Suprapubic skin (tissue), 4 donors: ENCODE measurements at regions not wholly inside any gene's neighbourhood (a gene's known extent, or its start where the extent isn't known, plus 50 kb on each side); places are given as distances from the start of the nearest gene placed in this dataset.

ENCODE experiments used
- DNase-seq, 2 donors: peaks; one replicate each; pipeline ENCODE4 v3.0.0-alpha.2; 2019; ENCODE audit warnings: low spot score in 2 of 2
- H3K27ac ChIP-seq: fragments of 200-600 bp; sonication (generic); one replicate; pipeline ENCODE4 v1.5.1; 2019
- H3K27me3 ChIP-seq: fragments of 200-600 bp; sonication (generic); one replicate; pipeline ENCODE4 v1.5.1; 2019
- H3K36me3 ChIP-seq: fragments of 200-600 bp; sonication (generic); one replicate; pipeline ENCODE4 v1.5.1; 2019
- H3K4me1 ChIP-seq: fragments of 200-600 bp; sonication (generic); one replicate; pipeline ENCODE4 v1.5.1; 2019
- H3K4me3 ChIP-seq: fragments of 200-600 bp; sonication (generic); one replicate; pipeline ENCODE4 v1.5.1; 2019; ENCODE audit warnings: mild to moderate bottlenecking
- H3K9me3 ChIP-seq: fragments of 200-600 bp; sonication (generic); one replicate; pipeline ENCODE4 v1.5.1; 2019
- EP300 ChIP-seq: sonication (generic); formaldehyde crosslinking; IDR thresholded peaks from one replicate; pipeline ENCODE4 v1.6.1; 2017; ENCODE audit warnings: antibody characterized with exemption
- POLR2A ChIP-seq, 2 donors: fragments of 450-650 bp; IDR thresholded peaks; one replicate each; pipeline ENCODE4 v1.6.1; 2017; ENCODE audit warnings: antibody characterized with exemption in 2 of 2, mild to moderate bottlenecking in 2 of 2, moderate library complexity in 2 of 2
- POLR2AphosphoS5 ChIP-seq, 3 donors: sonication (generic); formaldehyde crosslinking; IDR thresholded peaks; one replicate each; pipeline ENCODE4 v1.6.1; 2017; ENCODE audit warnings: antibody characterized with exemption in 3 of 3
- WGBS: methylation state at CpG from one replicate; pipeline ENCODE4 v1.1.5; 2018; 5-methylcytosine and 5-hydroxymethylcytosine counted together
- TF ChIP-seq, protein P1 (sequence below), 2 donors: fragments of 200-600 bp in 1 of 2; fragments of 450-650 bp in 1 of 2; sonication (generic) in 1 of 2; IDR thresholded peaks; one replicate each; pipeline ENCODE4 v1.5.1; 2016 to 2019; ENCODE audit warnings: antibody characterized with exemption in 2 of 2, mild to moderate bottlenecking in 1 of 2, moderate library complexity in 1 of 2

DNA sequence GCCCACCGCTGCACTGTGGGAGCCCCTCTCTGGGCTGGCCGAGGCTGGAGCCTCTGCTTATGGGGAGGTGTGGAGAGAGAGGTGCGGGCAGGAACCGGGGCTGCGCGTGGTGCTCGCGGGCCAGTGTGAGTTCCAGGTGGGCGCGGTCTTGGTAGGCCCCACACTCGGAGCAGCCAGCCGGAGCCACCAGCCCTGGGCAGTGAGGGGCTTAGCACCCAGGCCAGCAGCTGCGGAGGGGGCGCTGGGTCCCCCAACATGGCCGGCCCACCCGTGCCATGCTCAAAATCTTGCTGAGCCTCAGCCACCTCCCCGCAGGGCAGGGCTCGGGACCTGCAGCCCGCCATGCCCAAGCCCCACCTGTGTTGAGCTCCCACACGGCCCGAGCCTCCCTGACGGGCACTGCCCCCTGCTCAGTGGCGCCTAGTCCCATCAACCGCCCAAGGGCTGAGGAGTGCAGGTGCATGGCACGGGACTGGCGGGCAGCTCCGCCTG lies 856.8 kb upstream of the CELF2 start:
- no peaks in the 10 kb centered on the region for H3K36me3 ChIP-seq
- H3K9me3 ChIP-seq, result peaks cover 3% of the 10 kb centered on the region
- H3K4me3 ChIP-seq, result no peak overlapping the region
- 93% methylated on average over 2 of the region's 27 CpGs for WGBS
- TF ChIP-seq, protein P1, sequence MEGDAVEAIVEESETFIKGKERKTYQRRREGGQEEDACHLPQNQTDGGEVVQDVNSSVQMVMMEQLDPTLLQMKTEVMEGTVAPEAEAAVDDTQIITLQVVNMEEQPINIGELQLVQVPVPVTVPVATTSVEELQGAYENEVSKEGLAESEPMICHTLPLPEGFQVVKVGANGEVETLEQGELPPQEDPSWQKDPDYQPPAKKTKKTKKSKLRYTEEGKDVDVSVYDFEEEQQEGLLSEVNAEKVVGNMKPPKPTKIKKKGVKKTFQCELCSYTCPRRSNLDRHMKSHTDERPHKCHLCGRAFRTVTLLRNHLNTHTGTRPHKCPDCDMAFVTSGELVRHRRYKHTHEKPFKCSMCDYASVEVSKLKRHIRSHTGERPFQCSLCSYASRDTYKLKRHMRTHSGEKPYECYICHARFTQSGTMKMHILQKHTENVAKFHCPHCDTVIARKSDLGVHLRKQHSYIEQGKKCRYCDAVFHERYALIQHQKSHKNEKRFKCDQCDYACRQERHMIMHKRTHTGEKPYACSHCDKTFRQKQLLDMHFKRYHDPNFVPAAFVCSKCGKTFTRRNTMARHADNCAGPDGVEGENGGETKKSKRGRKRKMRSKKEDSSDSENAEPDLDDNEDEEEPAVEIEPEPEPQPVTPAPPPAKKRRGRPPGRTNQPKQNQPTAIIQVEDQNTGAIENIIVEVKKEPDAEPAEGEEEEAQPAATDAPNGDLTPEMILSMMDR (IDR thresholded peaks at IDR 0.05), result no peak
- no peak for TF ChIP-seq POLR2A (IDR thresholded peaks at IDR 0.05)
- no peak for TF ChIP-seq EP300
- TF ChIP-seq POLR2AphosphoS5 (IDR thresholded peaks at IDR 0.05), result no peak
- H3K27ac ChIP-seq, result no peak overlapping the region
- no peaks in the 10 kb centered on the region for H3K27me3 ChIP-seq
- no peaks in the 10 kb centered on the region for H3K4me1 ChIP-seq
- no peak for DNase-seq

DNA sequence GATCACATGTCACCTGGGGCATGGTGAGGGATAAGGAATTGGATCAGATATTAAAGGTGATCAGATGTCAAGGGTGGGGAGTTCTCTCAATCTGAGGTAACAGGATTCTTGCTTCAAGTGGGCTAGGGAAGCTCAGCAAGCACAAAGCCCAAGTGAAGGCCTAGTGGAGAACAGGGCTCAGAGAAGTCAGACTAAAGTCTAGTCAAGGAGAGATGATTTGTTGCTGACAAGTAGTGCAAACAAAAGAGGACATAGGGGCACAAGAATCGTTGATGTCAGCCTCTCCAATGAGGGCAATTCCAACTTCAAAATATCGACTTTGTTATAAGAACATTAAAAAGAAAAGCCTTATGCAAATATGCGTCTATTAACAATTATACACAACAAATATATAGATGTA lies 852.8 kb upstream of the CELF2 start:
- H3K4me1 ChIP-seq, result no peaks in the 10 kb centered on the region
- TF ChIP-seq POLR2AphosphoS5 (IDR thresholded peaks at IDR 0.05) (no peak), POLR2A (IDR thresholded peaks at IDR 0.05) (no peak)
- TF ChIP-seq, protein P1 (IDR thresholded peaks at IDR 0.05), result no peak
- no peak overlapping the region for H3K27ac ChIP-seq
- no peak overlapping the region for H3K4me3 ChIP-seq
- H3K9me3 ChIP-seq, result peaks cover 3% of the 10 kb centered on the region
- 77% methylated on average over 3 of the region's 3 CpGs for WGBS
- H3K27me3 ChIP-seq, result no peaks in the 10 kb centered on the region
- DNase-seq, result no peak
- H3K36me3 ChIP-seq, result no peaks in the 10 kb centered on the region

DNA sequence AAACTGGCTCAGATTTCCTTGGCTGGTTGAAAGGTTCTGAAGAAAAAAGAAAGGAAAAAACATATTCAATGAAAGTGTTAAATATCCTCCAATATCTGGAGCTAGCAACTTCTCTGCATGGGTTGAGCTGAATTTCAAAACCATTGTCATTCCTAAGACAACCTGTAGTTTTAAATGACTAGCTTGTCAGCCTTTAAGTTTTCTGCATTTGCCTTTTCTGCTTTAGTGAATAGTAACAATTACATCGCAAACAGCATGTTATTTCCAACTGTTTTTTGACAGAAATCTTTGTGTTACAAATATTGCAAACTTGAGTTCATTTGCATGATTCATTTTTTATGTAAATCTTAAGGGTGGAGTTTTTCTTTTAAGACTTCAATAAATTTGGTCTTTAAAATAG lies 852.3 kb upstream of the CELF2 start:
- no peaks in the 10 kb centered on the region for H3K4me1 ChIP-seq
- H3K27ac ChIP-seq, result no peak overlapping the region
- no peak overlapping the region for H3K4me3 ChIP-seq
- TF ChIP-seq, protein P1 (IDR thresholded peaks at IDR 0.05), result no peak
- no peak for TF ChIP-seq EP300
- TF ChIP-seq POLR2A (IDR thresholded peaks at IDR 0.05), result no peak
- no peak for DNase-seq
- 63% methylated on average over 1 of the region's 1 CpG for WGBS
- H3K27me3 ChIP-seq, result no peaks in the 10 kb centered on the region
- peaks cover 3% of the 10 kb centered on the region for H3K9me3 ChIP-seq
- no peaks in the 10 kb centered on the region for H3K36me3 ChIP-seq

DNA sequence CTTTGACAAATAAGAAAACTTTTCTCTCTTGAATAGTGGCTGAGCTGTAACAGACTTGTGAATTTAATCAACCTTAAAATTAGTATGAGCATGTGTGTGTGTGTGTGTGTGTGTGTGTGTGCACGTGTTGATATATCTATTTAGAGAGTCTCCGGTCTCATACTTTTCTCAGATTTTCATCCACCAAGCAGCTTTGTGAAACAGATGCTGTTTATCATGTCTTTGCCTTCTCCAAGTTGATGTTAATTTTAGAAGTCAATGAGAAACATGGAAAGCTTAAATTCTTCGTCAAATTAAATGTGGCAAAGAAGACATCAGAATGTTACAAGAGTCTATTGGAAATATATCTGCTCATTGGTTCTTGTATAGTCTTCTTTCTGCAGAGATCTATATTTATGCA lies 839.2 kb upstream of the CELF2 start:
- no peak overlapping the region for H3K27ac ChIP-seq
- TF ChIP-seq POLR2AphosphoS5 (IDR thresholded peaks at IDR 0.05) (no peak), POLR2A (IDR thresholded peaks at IDR 0.05) (no peak), EP300 (no peak)
- TF ChIP-seq, protein P1 (IDR thresholded peaks at IDR 0.05), result no peak
- 63% methylated on average over 3 of the region's 3 CpGs for WGBS
- H3K36me3 ChIP-seq, result no peaks in the 10 kb centered on the region
- DNase-seq, result no peak
- H3K4me3 ChIP-seq, result no peak overlapping the region
- no peaks in the 10 kb centered on the region for H3K27me3 ChIP-seq
- H3K4me1 ChIP-seq, result no peaks in the 10 kb centered on the region
- no peaks in the 10 kb centered on the region for H3K9me3 ChIP-seq

DNA sequence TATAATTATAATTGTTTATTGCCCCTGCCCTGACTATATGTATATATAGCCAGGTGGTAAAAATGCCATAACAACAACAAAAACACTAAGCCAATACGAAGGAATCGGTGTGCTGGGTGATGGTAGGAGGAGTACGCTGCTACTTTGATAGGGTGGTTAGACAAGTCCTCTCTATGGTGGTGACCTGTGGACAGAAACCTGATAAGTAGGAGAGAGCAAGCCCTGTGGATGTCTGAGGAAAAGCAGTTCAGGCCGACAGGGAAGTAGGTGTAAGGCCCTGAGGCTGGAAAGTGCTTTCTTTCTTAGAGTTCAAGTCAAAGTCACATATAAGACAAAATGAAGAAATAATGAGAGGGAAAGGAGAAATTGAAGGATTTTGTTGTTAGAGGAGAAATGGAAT lies 823.8 kb upstream of the CELF2 start:
- Histone ChIP-seq H3K9me3 (no peaks in the 10 kb centered on the region), H3K27me3 (no peaks in the 10 kb centered on the region), H3K4me1 (no peaks in the 10 kb centered on the region), H3K36me3 (no peaks in the 10 kb centered on the region), H3K4me3 (no peak overlapping the region), H3K27ac (no peak overlapping the region)
- no peak for TF ChIP-seq POLR2A (IDR thresholded peaks at IDR 0.05)
- TF ChIP-seq, protein P1 (IDR thresholded peaks at IDR 0.05), result no peak
- no peak for TF ChIP-seq EP300
- no peak for TF ChIP-seq POLR2AphosphoS5 (IDR thresholded peaks at IDR 0.05)
- no peak for DNase-seq
- WGBS, result 82% methylated on average over 4 of the region's 4 CpGs
